H1 (cell line): ENCODE measurements at regions not wholly inside any gene's neighbourhood (a gene's known extent, or its start where the extent isn't known, plus 50 kb on each side); places are given as distances from the start of the nearest gene placed in this dataset.

Experiments
- KDM5A ChIP-seq: fragments of 200-600 bp; IDR thresholded peaks from 2 replicates; pipeline ENCODE4 v1.7.1; 2012; ENCODE audit warnings: mild to moderate bottlenecking, low read length, inconsistent platforms, mixed read lengths
- NRF1 ChIP-seq: IDR thresholded peaks from 2 replicates; pipeline ENCODE4 v1.6.1; 2011; ENCODE audit warnings: mild to moderate bottlenecking, low read depth, low read length, improper control_type of control experiment
- POLR2A ChIP-seq, 2 experiments: IDR thresholded peaks; 1 replicate in 1 of 2; 2 replicates in 1 of 2; pipeline ENCODE4 v1.6.1; 2011; ENCODE audit warnings: low read depth in 2 of 2, low read length in 2 of 2, mild to moderate bottlenecking in 2 of 2; ENCODE audit errors: control extremely low read depth in 1 of 2
- POLR2AphosphoS5 ChIP-seq: IDR thresholded peaks from 2 replicates; pipeline ENCODE4 v1.6.1; 2011; ENCODE audit warnings: low read depth, low read length
- RNF2 ChIP-seq: fragments of 200-900, 300-1000 bp; sonication (generic); IDR thresholded peaks from 2 replicates; pipeline ENCODE4 v1.7.1; 2016; ENCODE audit warnings: borderline replicate concordance, low read depth, mild to moderate bottlenecking, antibody characterized with exemption, low read length; ENCODE audit not compliant: poor library complexity, severe bottlenecking; ENCODE audit errors: missing control alignments
- TF ChIP-seq, protein P1 (sequence below), 3 experiments: IDR thresholded peaks; 1 replicate in 2 of 3; 2 replicates in 1 of 3; pipeline versions ENCODE4 v1.5.1 to v1.6.1; 2011; ENCODE audit warnings: low read length in 3 of 3, mild to moderate bottlenecking in 3 of 3, inconsistent platforms in 2 of 3, low read depth in 1 of 3, moderate library complexity in 1 of 3; ENCODE audit not compliant: insufficient read depth in 1 of 3; ENCODE audit errors: control extremely low read depth in 1 of 3
- TF ChIP-seq, protein P2 (sequence below): IDR thresholded peaks from 2 replicates; pipeline ENCODE4 v1.6.1; 2012; ENCODE audit warnings: inconsistent platforms

DNA sequence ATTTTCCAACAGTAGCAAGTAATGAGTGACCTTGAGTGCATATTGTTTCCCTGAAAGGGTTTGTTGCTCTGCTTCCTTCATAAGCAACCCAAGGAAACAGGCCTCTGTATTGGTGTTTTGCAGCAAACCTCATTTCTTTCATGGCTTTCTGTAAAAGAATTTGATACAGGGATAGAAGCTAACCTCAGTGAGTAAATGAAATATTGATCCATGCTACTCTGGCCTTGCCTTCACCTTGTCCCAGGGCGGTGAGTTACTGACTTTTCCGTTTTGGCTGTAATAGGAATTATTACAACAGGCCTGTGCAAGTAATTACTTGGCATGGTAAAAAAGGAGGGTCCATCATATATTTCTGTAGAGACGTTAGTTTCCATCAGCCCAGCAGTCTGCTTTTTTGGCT is 130.9 kb upstream of the MPPED2 start (continued):
- TF ChIP-seq, protein P1, sequence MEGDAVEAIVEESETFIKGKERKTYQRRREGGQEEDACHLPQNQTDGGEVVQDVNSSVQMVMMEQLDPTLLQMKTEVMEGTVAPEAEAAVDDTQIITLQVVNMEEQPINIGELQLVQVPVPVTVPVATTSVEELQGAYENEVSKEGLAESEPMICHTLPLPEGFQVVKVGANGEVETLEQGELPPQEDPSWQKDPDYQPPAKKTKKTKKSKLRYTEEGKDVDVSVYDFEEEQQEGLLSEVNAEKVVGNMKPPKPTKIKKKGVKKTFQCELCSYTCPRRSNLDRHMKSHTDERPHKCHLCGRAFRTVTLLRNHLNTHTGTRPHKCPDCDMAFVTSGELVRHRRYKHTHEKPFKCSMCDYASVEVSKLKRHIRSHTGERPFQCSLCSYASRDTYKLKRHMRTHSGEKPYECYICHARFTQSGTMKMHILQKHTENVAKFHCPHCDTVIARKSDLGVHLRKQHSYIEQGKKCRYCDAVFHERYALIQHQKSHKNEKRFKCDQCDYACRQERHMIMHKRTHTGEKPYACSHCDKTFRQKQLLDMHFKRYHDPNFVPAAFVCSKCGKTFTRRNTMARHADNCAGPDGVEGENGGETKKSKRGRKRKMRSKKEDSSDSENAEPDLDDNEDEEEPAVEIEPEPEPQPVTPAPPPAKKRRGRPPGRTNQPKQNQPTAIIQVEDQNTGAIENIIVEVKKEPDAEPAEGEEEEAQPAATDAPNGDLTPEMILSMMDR (IDR thresholded peaks at IDR 0.05; ENCODE audit: control extremely low read depth in 1 of 3, insufficient read depth in 1 of 3, low read depth in 1 of 3, low read length in 3 of 3), result no peak
- TF ChIP-seq RNF2, result no peak
- no peak for TF ChIP-seq KDM5A
- no peak for TF ChIP-seq POLR2A (IDR thresholded peaks at IDR 0.05; ENCODE audit: control extremely low read depth in 1 of 2, low read depth in 2 of 2, low read length in 2 of 2)
- no peak for TF ChIP-seq NRF1
- TF ChIP-seq, protein P2, sequence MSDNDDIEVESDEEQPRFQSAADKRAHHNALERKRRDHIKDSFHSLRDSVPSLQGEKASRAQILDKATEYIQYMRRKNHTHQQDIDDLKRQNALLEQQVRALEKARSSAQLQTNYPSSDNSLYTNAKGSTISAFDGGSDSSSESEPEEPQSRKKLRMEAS, result no peak
- no peak for TF ChIP-seq POLR2AphosphoS5
